LNCaP clone FGC (cell line): ENCODE measurements at regions not wholly inside any gene's neighbourhood (a gene's known extent, or its start where the extent isn't known, plus 50 kb on each side); places are given as distances from the start of the nearest gene placed in this dataset.

Source experiments
- DNase-seq: peaks from one replicate; pipeline ENCODE4 v3.0.0-alpha.2; 2011; ENCODE audit warnings: low read depth
- H3K4me3 ChIP-seq: 2 replicates; pipeline ENCODE4 v1.5.1; 2011; ENCODE audit warnings: mild to moderate bottlenecking, low read depth, low read length, control low read depth
- TF ChIP-seq, protein P1 (sequence below): IDR thresholded peaks from 2 replicates; pipeline ENCODE4 v1.5.1; 2012; ENCODE audit warnings: mild to moderate bottlenecking; ENCODE audit not compliant: control insufficient read depth, insufficient read depth; ENCODE audit errors: extremely low read depth

DNA sequence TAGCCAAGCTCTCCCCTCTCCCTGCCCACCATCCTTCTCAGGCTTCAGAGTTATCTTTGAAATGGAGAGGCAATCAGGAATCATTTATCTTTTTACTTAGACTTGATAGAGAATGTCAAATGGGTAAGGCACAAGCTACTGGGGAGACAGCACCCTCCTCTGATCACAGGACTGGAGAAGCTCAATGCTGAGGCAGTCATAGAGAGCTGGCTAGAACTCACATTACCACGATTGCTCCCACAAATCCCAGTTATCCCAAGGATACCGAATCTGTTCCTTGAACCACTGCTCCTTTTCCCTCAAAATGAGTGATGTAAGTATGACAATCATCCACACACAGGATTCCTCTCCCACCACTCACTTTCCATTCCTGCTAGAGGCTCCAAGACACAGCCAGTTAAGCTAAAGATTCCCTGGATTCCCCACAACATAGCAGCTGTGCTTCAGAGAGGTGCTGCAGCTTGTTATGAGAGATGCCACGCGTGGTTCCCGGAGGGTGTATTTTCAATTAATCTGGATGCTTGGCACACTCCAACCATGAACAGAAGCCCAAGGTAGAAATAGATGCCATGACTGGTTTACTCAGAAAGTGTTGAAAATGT lies 96.2 kb upstream of the VGLL2 start:
- H3K4me3 ChIP-seq, result no peak overlapping the region
- no peak for DNase-seq

DNA sequence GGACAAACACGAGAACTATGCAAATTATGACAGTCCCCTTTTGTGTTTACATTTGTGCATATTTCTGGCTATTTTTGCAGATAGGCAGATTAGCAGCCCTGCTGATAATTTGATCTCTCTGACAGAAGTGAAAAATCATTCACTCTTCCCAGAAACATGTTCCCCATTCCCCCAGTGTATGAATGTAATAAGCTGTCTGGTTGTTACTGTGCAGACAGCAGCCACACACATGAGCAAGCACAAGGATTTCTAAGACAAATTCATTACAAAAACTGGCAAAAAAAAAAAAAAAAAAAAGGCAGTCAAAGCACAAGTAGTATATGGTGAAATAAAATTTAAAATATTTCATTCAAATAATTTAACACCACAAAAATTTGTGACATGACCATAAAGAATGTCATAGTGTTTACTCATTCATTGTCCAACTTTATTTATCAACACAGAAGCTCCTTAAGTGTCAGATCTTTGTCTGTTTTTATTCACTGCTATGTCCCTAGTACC lies 95.5 kb upstream of the VGLL2 start:
- DNase-seq, result no peak
- no peak overlapping the region for H3K4me3 ChIP-seq
- TF ChIP-seq, protein P1, sequence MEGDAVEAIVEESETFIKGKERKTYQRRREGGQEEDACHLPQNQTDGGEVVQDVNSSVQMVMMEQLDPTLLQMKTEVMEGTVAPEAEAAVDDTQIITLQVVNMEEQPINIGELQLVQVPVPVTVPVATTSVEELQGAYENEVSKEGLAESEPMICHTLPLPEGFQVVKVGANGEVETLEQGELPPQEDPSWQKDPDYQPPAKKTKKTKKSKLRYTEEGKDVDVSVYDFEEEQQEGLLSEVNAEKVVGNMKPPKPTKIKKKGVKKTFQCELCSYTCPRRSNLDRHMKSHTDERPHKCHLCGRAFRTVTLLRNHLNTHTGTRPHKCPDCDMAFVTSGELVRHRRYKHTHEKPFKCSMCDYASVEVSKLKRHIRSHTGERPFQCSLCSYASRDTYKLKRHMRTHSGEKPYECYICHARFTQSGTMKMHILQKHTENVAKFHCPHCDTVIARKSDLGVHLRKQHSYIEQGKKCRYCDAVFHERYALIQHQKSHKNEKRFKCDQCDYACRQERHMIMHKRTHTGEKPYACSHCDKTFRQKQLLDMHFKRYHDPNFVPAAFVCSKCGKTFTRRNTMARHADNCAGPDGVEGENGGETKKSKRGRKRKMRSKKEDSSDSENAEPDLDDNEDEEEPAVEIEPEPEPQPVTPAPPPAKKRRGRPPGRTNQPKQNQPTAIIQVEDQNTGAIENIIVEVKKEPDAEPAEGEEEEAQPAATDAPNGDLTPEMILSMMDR, result no peak

More for the DNA sequence above, 96.2 kb upstream of the VGLL2 start:
- TF ChIP-seq, protein P1, result no peak

DNA sequence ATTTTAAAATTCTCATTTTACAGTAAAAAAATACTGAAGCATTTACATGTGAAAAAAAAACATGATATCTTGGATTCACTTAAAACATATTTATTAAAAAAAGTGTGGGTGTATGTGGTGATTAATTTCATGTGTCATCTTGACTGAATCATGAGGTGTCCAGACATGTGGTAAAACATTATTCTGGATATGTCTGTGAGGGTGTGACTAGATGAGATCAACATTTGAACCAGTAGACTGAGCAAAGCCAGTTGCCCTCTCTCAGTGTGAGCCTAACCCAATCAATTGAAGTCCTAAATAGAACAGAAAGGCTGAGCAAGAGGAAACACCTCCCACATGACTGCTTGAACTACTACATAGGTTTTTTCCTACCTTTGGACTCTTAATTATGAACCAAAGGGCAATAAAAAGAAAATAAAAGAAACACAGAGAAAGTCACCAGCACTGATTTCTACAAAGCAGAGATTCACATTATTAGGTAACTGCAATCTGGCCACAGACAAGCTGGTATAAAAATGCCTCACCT lies 90.5 kb upstream of the VGLL2 start:
- no peak for DNase-seq
- TF ChIP-seq, protein P1, result no peak
- no peak overlapping the region for H3K4me3 ChIP-seq

DNA sequence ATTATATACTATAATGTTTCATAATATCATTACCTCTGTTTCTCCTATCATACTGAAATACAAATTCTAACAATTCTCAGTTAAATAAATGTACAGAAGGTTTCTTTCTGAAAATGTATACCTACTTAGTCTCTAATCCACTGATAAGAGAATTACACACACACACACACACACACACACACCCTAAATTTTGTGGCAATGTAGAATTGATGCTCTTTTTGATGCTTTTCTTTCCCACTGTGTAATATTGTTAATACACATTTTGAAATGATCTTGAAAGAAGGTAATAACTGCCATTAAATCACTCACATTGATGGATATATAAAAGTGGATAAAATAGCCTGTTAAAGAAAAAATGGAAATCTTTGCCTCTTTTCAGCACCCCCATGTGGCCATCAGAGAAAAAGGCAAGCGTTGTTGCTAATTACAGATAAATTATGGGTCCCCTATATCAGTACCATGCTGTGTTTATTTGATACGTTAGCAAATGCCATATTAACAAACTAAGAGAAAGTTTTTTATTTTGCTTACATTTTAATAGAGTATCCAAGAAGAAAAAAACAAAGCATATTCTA lies 76.6 kb upstream of the VGLL2 start:
- no peak overlapping the region for H3K4me3 ChIP-seq
- TF ChIP-seq, protein P1, result peak; percentile 60

DNA sequence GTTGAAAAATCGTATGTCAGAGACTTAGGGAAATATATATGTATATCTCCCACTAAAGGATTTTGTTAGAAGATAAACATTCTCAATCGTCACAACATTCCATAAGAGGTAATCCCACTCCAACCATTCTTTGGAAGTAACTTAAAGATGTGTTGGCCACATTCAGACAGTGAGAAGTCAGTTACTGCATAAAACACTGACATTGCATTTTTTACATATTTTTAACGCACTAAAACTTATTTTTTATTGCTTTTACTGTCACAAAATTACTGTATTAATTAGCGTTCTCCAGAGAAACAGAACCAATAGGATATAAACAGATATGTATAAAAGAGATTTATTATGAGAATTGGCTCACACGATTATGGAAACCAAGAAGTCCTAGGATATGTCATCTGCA lies 74.3 kb upstream of the VGLL2 start:
- no peak overlapping the region for H3K4me3 ChIP-seq
- TF ChIP-seq, protein P1, result no peak
- DNase-seq, result no peak

More for the DNA sequence above, 76.6 kb upstream of the VGLL2 start:
- no peak for DNase-seq

DNA sequence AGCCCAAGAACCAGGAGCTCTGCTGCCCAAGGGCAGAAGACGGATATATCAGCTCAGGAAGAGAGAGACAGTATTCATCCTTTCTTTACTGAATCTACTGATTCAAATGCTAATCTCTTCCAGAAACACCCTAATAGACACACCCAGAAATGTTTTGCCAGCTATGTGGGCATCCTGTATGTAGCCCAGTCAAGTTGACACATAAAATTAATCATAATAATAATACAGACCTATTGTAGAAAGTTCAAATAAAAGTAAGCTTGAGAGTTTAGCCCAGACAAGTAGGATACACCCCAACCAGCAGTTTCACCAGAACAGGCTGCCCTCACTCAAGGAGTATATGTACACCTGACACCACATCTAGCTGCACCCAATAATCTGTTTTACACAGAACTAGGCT lies 73.9 kb upstream of the VGLL2 start:
- DNase-seq, result no peak
- TF ChIP-seq, protein P1, result no peak
- H3K4me3 ChIP-seq, result no peak overlapping the region
